HepG2 (cell line): ENCODE measurements at regions not wholly inside any gene's neighbourhood (a gene's known extent, or its start where the extent isn't known, plus 50 kb on each side); places are given as distances from the start of the nearest gene placed in this dataset.

Source experiments
- ARHGAP35 ChIP-seq: sonication (generic); formaldehyde crosslinking; IDR thresholded peaks from 2 replicates; pipeline ENCODE4 v1.9.0; 2022; ENCODE audit warnings: mild to moderate bottlenecking, inconsistent platforms, moderate library complexity, missing genetic modification reagents, borderline replicate concordance
- ISL2 ChIP-seq: sonication (generic); formaldehyde crosslinking; IDR thresholded peaks from 2 replicates; pipeline ENCODE4 v1.5.0; 2020; ENCODE audit warnings: missing genetic modification reagents
- MAX ChIP-seq: IDR thresholded peaks from 2 replicates; pipeline ENCODE4 v1.6.1; 2012; ENCODE audit warnings: inconsistent platforms
- NONO ChIP-seq, 2 experiments: fragments of 450-650 bp in 1 of 2; sonication (generic) in 1 of 2; formaldehyde crosslinking in 1 of 2; IDR thresholded peaks in 1 of 2; conservative IDR thresholded peaks in 1 of 2; 2 replicates each; pipeline versions ENCODE4 v1.6.1 to v1.8.0; 2017 to 2022; ENCODE audit warnings: mild to moderate bottlenecking in 1 of 2, missing genetic modification reagents in 1 of 2, moderate library complexity in 1 of 2
- TCF7L2 ChIP-seq: IDR thresholded peaks from 2 replicates; pipeline ENCODE4 v1.6.1; 2011; ENCODE audit warnings: mild to moderate bottlenecking, low read depth, low read length, moderate library complexity

- TF ChIP-seq NONO (IDR thresholded peaks at IDR 0.05): no peak
- no peak for TF ChIP-seq NONO (CRISPR knock-in tag; conservative IDR thresholded peaks at IDR 0.05)
- TF ChIP-seq TCF7L2: no peak
- no peak for TF ChIP-seq ARHGAP35 (CRISPR knock-in tag)
- no peak for TF ChIP-seq MAX
- TF ChIP-seq ISL2 (CRISPR knock-in tag): no peak
These were observed 226.5 kb upstream of the TOPAZ1 start for GRCh38 chr3:44015170-44015569.
